ENCODE measurements at regions not wholly inside any gene's neighbourhood (a gene's known extent, or its start where the extent isn't known, plus 50 kb on each side); places are given as distances from the start of the nearest gene placed in this dataset.

DNA sequence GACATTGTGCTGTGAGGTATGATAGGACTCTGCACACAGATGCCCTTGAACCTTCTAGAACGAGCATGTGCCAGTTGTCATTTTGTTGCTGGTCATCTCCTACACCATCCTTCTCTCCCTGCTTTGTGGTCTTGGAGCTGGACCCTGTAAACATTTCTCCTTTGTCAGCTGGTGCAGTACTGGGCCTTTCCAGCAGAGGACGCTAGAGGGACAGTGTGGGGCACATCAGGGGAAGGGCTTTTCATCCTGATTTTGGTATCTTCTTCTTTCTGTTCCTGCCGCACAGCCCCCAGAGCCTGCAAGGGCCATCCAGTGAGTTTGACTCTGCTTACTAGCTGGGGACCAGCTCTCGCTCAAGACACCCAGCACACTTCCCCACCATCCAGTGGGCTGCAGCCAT lies 484.6 kb downstream of the AACS start:
- Histone ChIP-seq H4K5ac (ENCODE audit: insufficient read length, low read depth, low read length) (no peak overlapping the region), H2BK20ac (ENCODE audit: low read length) (no peak overlapping the region), H3K36me3 (ENCODE audit: control insufficient read depth in 2 of 4, insufficient read depth in 4 of 4, low read length in 3 of 4) (peaks cover 0 to 3% (median 0%) of the 10 kb centered on the region in 4 experiments; a peak in 2 of 8 replicates), H4K20me1 (replicated peaks in 1 of 2; ENCODE audit: control insufficient read depth in 1 of 2, insufficient read depth in 2 of 2, low read length in 2 of 2) (no peaks in the 10 kb centered on the region), H3K56ac (replicated peaks; ENCODE audit: insufficient read length, low read depth, low read length) (no peak overlapping the region), H3K4me2 (ENCODE audit: insufficient read depth in 1 of 2, low read depth in 2 of 2, low read length in 2 of 2) (no peak overlapping the region), H3K9ac (replicated peaks in 1 of 4; ENCODE audit: extremely low read depth in 1 of 4, low read depth in 3 of 4, low read length in 3 of 4) (no peak overlapping the region), H3K27me3 (replicated peaks in 1 of 4; ENCODE audit: control insufficient read depth in 3 of 4, extremely low read depth in 1 of 4, insufficient read depth in 3 of 4, low read length in 3 of 4) (no peaks in the 10 kb centered on the region), H2AFZ (ENCODE audit: low read length) (no peak overlapping the region), H2BK5ac (ENCODE audit: low read depth, low read length) (no peak overlapping the region), H3K4ac (replicated peaks; ENCODE audit: insufficient read length, low read depth, low read length) (no peak overlapping the region), H2BK15ac (ENCODE audit: low read length) (no peak overlapping the region), H3K79me2 (ENCODE audit: control insufficient read depth in 1 of 2, insufficient read depth in 2 of 2, low read length in 2 of 2) (no peaks in the 10 kb centered on the region), H3K18ac (ENCODE audit: extremely low read depth, low read length) (no peak overlapping the region), H3K4me1 (replicated peaks in 1 of 4; ENCODE audit: control insufficient read depth in 3 of 4, insufficient read depth in 4 of 4, low read length in 3 of 4) (no peaks in the 10 kb centered on the region), H3K23me2 (ENCODE audit: low read depth, low read length) (no peaks in the 10 kb centered on the region), H3K4me3 (ENCODE audit: extremely low read depth in 1 of 4, insufficient read depth in 2 of 4, low read depth in 3 of 4, low read length in 4 of 4) (no peak overlapping the region), H3K14ac (ENCODE audit: insufficient read length) (no peak overlapping the region), H4K91ac (replicated peaks; ENCODE audit: insufficient read length, low read length) (no peak overlapping the region), H3K27ac (ENCODE audit: low read depth, low read length) (no peak overlapping the region), H3K9me3 (ENCODE audit: insufficient read depth in 2 of 2, low read depth in 1 of 2, low read length in 1 of 2) (peaks cover 3 to 7% of the 10 kb centered on the region in 2 experiments; a peak in 1 of 4 replicates), H2BK12ac (ENCODE audit: low read depth, low read length) (no peak overlapping the region), H3K23ac (ENCODE audit: insufficient read length) (no peak overlapping the region), H3K79me1 (ENCODE audit: low read depth, low read length) (no peaks in the 10 kb centered on the region), H2BK120ac (replicated peaks; ENCODE audit: low read depth, low read length) (no peak overlapping the region), H4K8ac (ENCODE audit: extremely low read depth, insufficient read depth, low read length) (no peak overlapping the region), H2AK5ac (ENCODE audit: low read depth, low read length) (no peak overlapping the region)
- DNase-seq (ENCODE audit: low read depth in 1 of 2, low spot score in 2 of 2) (peak; percentile 29 to 89), FAIRE-seq (peak; percentile 45)
- ChIA-PET POLR2A (ENCODE audit: partially characterized antibody) (no interaction called here), CTCF (ENCODE audit: partially characterized antibody) (interaction anchor here (0.5 to 2.5 kb wide), 25 partner anchors 11 to 340 kb away, joined by 3 to 8 read pairs (median 3); no protein-coding TSS in a partner anchor)
- 72% methylated on average over 4 of the region's 4 CpGs; no CpG with 5 or more reads in 1 of the 2 experiments for WGBS, 2 experiments (ENCODE audit: extremely low coverage in 1 of 2, insufficient coverage in 1 of 2, insufficient read length in 1 of 2, insufficient replicate concordance in 2 of 2, low coverage in 1 of 2, low lambda C conversion rate in 2 of 2, missing lambda C conversion rate in 1 of 2)
- no peak for TF ChIP-seq SP1 (IDR thresholded peaks at IDR 0.05; ENCODE audit: low read depth, low read length)
